ENCODE measurements at regions not wholly inside any gene's neighbourhood (a gene's known extent, or its start where the extent isn't known, plus 50 kb on each side); places are given as distances from the start of the nearest gene placed in this dataset.

DNA sequence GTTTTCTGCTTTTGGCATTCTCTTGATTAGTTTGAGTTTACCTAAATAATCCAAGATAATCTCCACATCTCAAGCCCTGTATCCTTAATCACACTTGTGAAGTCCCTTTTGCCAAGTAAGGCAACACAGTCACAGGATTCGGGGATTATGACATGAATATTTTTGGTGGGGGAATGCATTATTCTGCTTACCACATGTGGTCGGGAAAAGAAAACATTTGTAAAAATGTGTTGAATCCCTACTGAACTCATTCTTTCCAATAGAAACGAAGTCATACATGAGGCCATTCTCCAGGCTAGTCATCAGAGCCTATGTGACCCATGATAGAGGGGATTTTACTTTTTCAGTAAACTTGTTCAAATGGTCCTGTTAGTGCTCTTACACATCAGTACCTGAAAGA, 58.5 kb upstream of the PRICKLE1 start:
- DNase-seq = no peak

DNA sequence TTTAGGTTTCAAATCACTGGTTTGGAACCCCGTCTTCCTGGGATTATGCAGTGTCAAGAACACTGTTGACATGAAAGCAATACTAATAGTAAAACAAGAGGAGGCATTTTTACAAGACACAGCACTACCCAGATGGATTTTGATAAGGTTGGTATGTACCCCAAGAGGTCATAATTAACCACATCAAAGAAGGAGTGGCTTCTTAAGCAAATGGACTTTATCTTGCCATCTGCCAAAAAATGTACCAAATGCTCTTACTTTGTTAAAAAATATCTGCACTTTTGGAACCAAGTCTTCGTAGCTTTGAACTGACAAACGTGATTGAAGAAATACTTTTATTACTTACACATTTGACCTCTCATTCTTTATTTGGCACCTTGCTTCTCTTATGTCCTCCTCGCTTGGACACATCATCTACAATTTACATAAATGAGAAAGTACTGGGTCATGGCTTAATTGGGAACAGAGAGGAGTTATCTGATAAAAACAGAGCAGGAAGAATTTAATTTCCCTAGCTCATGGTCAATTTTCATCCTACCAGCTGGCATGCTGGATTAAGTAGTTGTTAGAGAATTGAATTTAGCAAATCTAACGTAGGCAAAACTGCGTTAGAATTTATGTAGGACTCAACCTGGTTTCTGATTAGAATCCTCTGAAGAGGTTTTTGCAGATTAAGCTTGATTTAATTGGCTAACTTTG, 54.5 kb upstream of the PRICKLE1 start:
- DNase-seq = no peak

DNA sequence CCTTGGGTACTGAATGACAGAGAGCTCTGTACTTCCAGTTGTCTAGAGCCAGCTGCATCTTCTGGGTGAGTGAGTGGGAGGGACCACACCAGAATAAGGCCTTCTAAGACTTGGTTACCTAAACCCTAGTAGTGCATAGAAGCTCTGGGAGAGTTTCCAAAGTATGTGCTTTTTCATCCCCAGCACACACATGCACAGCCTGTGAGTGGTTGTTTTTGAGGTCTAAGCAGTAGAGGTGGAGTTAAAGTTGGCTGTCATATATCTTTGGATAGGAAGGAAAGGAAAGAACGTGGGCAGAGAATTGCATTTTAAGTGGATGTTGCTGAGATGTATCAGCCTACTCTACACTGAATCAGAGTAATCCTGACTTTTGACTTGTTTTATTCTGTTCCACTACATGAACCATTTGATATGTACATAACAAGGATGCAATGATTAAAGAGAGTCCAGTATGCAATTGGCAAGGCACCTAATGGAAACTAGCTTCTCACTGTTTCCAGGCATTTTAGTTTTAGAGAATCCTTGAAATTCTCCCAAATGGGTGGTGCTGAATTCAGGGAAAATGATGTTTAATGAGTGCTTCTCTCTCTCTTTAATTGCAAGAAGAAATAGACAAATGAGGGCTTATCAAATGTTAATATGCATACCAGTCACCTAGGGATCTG, 51.8 kb upstream of the PRICKLE1 start:
- no peak for DNase-seq

DNA sequence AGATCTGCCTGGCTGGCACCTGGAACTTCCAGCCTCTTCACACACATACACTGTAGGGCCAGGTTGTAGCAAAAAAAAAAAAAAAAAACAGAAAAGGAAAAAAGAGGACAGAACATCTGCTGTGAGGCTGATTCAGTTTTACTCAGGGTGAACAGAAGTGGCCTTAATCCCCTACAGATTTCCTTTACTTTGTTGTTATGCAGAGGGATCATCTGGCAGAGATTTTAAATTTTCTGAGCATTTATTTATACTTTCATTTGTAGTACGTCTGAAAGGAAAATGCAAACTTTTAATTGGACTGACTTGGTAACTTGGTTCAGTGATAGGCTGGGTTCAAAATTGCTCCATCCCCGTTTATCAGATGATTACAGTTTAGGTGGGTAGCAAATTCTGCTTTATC, 50.8 kb upstream of the PRICKLE1 start:
- no peak for DNase-seq

DNA sequence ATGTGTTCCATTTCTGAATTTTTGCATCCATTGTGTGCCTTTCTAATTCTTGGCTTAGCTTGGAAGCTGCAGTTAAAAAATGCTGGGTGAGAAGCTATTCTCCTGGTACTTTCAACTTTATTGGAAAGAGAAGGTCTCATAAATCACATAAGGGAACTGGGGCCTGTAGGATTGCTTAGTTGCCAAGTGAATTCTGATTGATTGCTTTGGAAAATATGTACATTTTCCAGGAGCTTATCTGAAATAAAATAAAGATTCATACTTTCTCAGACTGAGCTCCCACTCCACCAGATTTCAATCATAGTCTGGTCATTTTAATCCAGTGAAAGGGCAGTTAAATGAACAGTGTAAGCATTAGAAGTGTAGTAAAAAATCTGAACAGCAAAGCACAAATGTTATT, 50.0 kb upstream of the PRICKLE1 start:
- DNase-seq = no peak
